ENCODE measurements at regions not wholly inside any gene's neighbourhood (a gene's known extent, or its start where the extent isn't known, plus 50 kb on each side); places are given as distances from the start of the nearest gene placed in this dataset.

- DNase-seq, result no peak
Observed at GRCh38 chr5:81855591-81855990, 104.7 kb upstream of the SSBP2 start.

GRCh38 chr5:81854915-81855314 is 104.0 kb upstream of the SSBP2 start:
- DNase-seq, result no peak

- DNase-seq, result no peak
Observed at GRCh38 chr5:81854485-81854884, 103.6 kb upstream of the SSBP2 start.

GRCh38 chr5:81853030-81853357 is 102.1 kb upstream of the SSBP2 start:
- no peak for DNase-seq

- DNase-seq, result no peak
Observed at GRCh38 chr5:81852291-81853029, 101.6 kb upstream of the SSBP2 start.

- peak; percentile 94 for DNase-seq
Observed at GRCh38 chr5:81851481-81852178, 100.7 kb upstream of the SSBP2 start.

- peak; percentile 84 for DNase-seq
Observed at GRCh38 chr5:81850501-81851357, 99.8 kb upstream of the SSBP2 start.

GRCh38 chr5:81849770-81850367 is 99.0 kb upstream of the SSBP2 start:
- DNase-seq, result peak; percentile 15

GRCh38 chr5:81848362-81848880 is 97.5 kb upstream of the SSBP2 start:
- DNase-seq, result peak; percentile 65

GRCh38 chr5:81846301-81846700 is 95.4 kb upstream of the SSBP2 start:
- DNase-seq, result no peak

GRCh38 chr5:81843845-81844244 is 92.9 kb upstream of the SSBP2 start:
- DNase-seq, result no peak

- DNase-seq, result no peak
Observed at GRCh38 chr5:81842795-81843398, 92.0 kb upstream of the SSBP2 start.

- DNase-seq, result no peak
Observed at GRCh38 chr5:81839034-81839433, 88.1 kb upstream of the SSBP2 start.

- DNase-seq, result peak; percentile 59
Observed at GRCh38 chr5:81838307-81838906, 87.5 kb upstream of the SSBP2 start.

GRCh38 chr5:81837667-81838306 is 86.9 kb upstream of the SSBP2 start:
- DNase-seq, result no peak

- DNase-seq, result no peak
Observed at GRCh38 chr5:81835814-81836367, 85.0 kb upstream of the SSBP2 start.

GRCh38 chr5:81834021-81834660 is 83.2 kb upstream of the SSBP2 start:
- DNase-seq, result no peak

GRCh38 chr5:81830596-81830995 is 79.7 kb upstream of the SSBP2 start:
- no peak for DNase-seq

- DNase-seq, result no peak
Observed at GRCh38 chr5:81829242-81829641, 78.3 kb upstream of the SSBP2 start.

GRCh38 chr5:81827500-81827899 is 76.6 kb upstream of the SSBP2 start:
- DNase-seq, result no peak

GRCh38 chr5:81826128-81826527 is 75.2 kb upstream of the SSBP2 start:
- DNase-seq, result peak; percentile 14

Measured in fibroblast of skin of back (primary cell).